ENCODE measurements at regions not wholly inside any gene's neighbourhood (a gene's known extent, or its start where the extent isn't known, plus 50 kb on each side); places are given as distances from the start of the nearest gene placed in this dataset.

GRCh38 chr16:64489449-64489848 is 632.4 kb downstream of the CDH11 start:
- no peak overlapping the region for H4K8ac ChIP-seq (ENCODE audit: low read depth, low read length)
- no peaks in the 10 kb centered on the region for H3K4me1 ChIP-seq (ENCODE audit: control insufficient read depth in 2 of 2, insufficient read depth in 1 of 2, low read depth in 1 of 2, low read length in 2 of 2)
- H2BK5ac ChIP-seq (ENCODE audit: low read length), result no peak overlapping the region
- H2BK12ac ChIP-seq (ENCODE audit: low read length), result no peak overlapping the region
- no peak overlapping the region for H3K4me3 ChIP-seq (ENCODE audit: low read length in 2 of 2)
- no peak for DNase-seq (ENCODE audit: low spot score)
- no peak overlapping the region for H3K4me2 ChIP-seq (ENCODE audit: insufficient read depth, low read length, poor library complexity, severe bottlenecking)
- no CpG with 5 or more reads among the region's 1 CpG for WGBS, 2 donors (ENCODE audit: extremely low coverage in 2 of 2, insufficient read length in 2 of 2, insufficient replicate concordance in 1 of 2)
- no peak overlapping the region for H2BK120ac ChIP-seq (ENCODE audit: low read depth, low read length)
- no peaks in the 10 kb centered on the region for H3K36me3 ChIP-seq (replicated peaks in 1 of 2; ENCODE audit: control insufficient read depth in 2 of 2, insufficient read depth in 2 of 2, low read length in 2 of 2)
- no peak overlapping the region for H3K23ac ChIP-seq (ENCODE audit: low read depth, low read length, poor library complexity)
- H3K18ac ChIP-seq (ENCODE audit: low read length), result no peak overlapping the region
- no peak overlapping the region for H3K14ac ChIP-seq (ENCODE audit: low read length)
- H2BK15ac ChIP-seq (ENCODE audit: low read length), result no peak overlapping the region
- H3K79me1 ChIP-seq (ENCODE audit: low read depth, low read length), result no peaks in the 10 kb centered on the region
- H3K9me3 ChIP-seq (replicated peaks in 1 of 2; ENCODE audit: control insufficient read depth in 2 of 2, insufficient read depth in 1 of 2, low read depth in 1 of 2, low read length in 2 of 2), result no peaks in the 10 kb centered on the region
- H3K27ac ChIP-seq (replicated peaks; ENCODE audit: low read length), result no peak overlapping the region
- no peak overlapping the region for H2AFZ ChIP-seq (ENCODE audit: low read length)
- no peak overlapping the region for H2AK5ac ChIP-seq (ENCODE audit: low read depth, low read length)
- H4K91ac ChIP-seq (ENCODE audit: low read depth, low read length, poor library complexity), result no peak overlapping the region
- no peak overlapping the region for H3K9ac ChIP-seq (ENCODE audit: low read depth, low read length, poor library complexity)
- H3K27me3 ChIP-seq (ENCODE audit: control insufficient read depth in 3 of 3, insufficient read depth in 3 of 3, low read depth in 1 of 3, low read length in 3 of 3), result no peaks in the 10 kb centered on the region
- no peak overlapping the region for H3K4ac ChIP-seq (ENCODE audit: low read length)

GRCh38 chr16:64486561-64486960 is 635.3 kb downstream of the CDH11 start:
- Histone ChIP-seq H3K14ac (ENCODE audit: low read length) (no peak overlapping the region), H3K23ac (ENCODE audit: low read depth, low read length, poor library complexity) (no peak overlapping the region), H3K79me1 (ENCODE audit: low read depth, low read length) (no peaks in the 10 kb centered on the region), H2BK15ac (ENCODE audit: low read length) (no peak overlapping the region), H2BK5ac (ENCODE audit: low read length) (no peak overlapping the region), H4K91ac (ENCODE audit: low read depth, low read length, poor library complexity) (no peak overlapping the region), H3K4me2 (ENCODE audit: insufficient read depth, low read length, poor library complexity, severe bottlenecking) (no peak overlapping the region), H3K9me3 (replicated peaks in 1 of 2; ENCODE audit: control insufficient read depth in 2 of 2, insufficient read depth in 1 of 2, low read depth in 1 of 2, low read length in 2 of 2) (no peaks in the 10 kb centered on the region), H2AK5ac (ENCODE audit: low read depth, low read length) (no peak overlapping the region), H3K4me1 (ENCODE audit: control insufficient read depth in 2 of 2, insufficient read depth in 1 of 2, low read depth in 1 of 2, low read length in 2 of 2) (peaks cover 0 to 2% of the 10 kb centered on the region in 2 donors), H3K27ac (replicated peaks; ENCODE audit: low read length) (no peak overlapping the region), H4K8ac (ENCODE audit: low read depth, low read length) (no peak overlapping the region), H2AFZ (ENCODE audit: low read length) (no peak overlapping the region), H3K9ac (ENCODE audit: low read depth, low read length, poor library complexity) (no peak overlapping the region), H3K4ac (ENCODE audit: low read length) (no peak overlapping the region), H2BK12ac (ENCODE audit: low read length) (no peak overlapping the region), H3K27me3 (ENCODE audit: control insufficient read depth in 3 of 3, insufficient read depth in 3 of 3, low read depth in 1 of 3, low read length in 3 of 3) (no peaks in the 10 kb centered on the region), H3K18ac (ENCODE audit: low read length) (no peak overlapping the region), H3K4me3 (ENCODE audit: low read length in 2 of 2) (no peak overlapping the region), H2BK120ac (ENCODE audit: low read depth, low read length) (no peak overlapping the region), H3K36me3 (replicated peaks in 1 of 2; ENCODE audit: control insufficient read depth in 2 of 2, insufficient read depth in 2 of 2, low read length in 2 of 2) (no peaks in the 10 kb centered on the region)
- WGBS, 2 donors (ENCODE audit: extremely low coverage in 2 of 2, insufficient read length in 2 of 2, insufficient replicate concordance in 1 of 2), result no CpG with 5 or more reads among the region's 1 CpG
- no peak for DNase-seq (ENCODE audit: low spot score)

GRCh38 chr16:64481497-64481896 is 640.4 kb downstream of the CDH11 start:
- Histone ChIP-seq H3K9ac (ENCODE audit: low read depth, low read length, poor library complexity) (no peak overlapping the region), H3K4me2 (ENCODE audit: insufficient read depth, low read length, poor library complexity, severe bottlenecking) (no peak overlapping the region), H3K4me1 (ENCODE audit: control insufficient read depth in 2 of 2, insufficient read depth in 1 of 2, low read depth in 1 of 2, low read length in 2 of 2) (peaks cover 0 to 2% of the 10 kb centered on the region in 2 donors), H3K18ac (ENCODE audit: low read length) (no peak overlapping the region), H3K9me3 (replicated peaks in 1 of 2; ENCODE audit: control insufficient read depth in 2 of 2, insufficient read depth in 1 of 2, low read depth in 1 of 2, low read length in 2 of 2) (no peaks in the 10 kb centered on the region), H4K8ac (ENCODE audit: low read depth, low read length) (no peak overlapping the region), H3K23ac (ENCODE audit: low read depth, low read length, poor library complexity) (no peak overlapping the region), H2BK5ac (ENCODE audit: low read length) (no peak overlapping the region), H3K4ac (ENCODE audit: low read length) (no peak overlapping the region), H2BK120ac (ENCODE audit: low read depth, low read length) (no peak overlapping the region), H3K36me3 (replicated peaks in 1 of 2; ENCODE audit: control insufficient read depth in 2 of 2, insufficient read depth in 2 of 2, low read length in 2 of 2) (no peaks in the 10 kb centered on the region), H3K79me1 (ENCODE audit: low read depth, low read length) (no peaks in the 10 kb centered on the region), H3K27me3 (ENCODE audit: control insufficient read depth in 3 of 3, insufficient read depth in 3 of 3, low read depth in 1 of 3, low read length in 3 of 3) (no peaks in the 10 kb centered on the region), H3K4me3 (ENCODE audit: low read length in 2 of 2) (no peak overlapping the region), H3K27ac (replicated peaks; ENCODE audit: low read length) (no peak overlapping the region), H3K14ac (ENCODE audit: low read length) (no peak overlapping the region), H2AFZ (ENCODE audit: low read length) (no peak overlapping the region), H2BK12ac (ENCODE audit: low read length) (no peak overlapping the region), H4K91ac (ENCODE audit: low read depth, low read length, poor library complexity) (no peak overlapping the region), H2AK5ac (ENCODE audit: low read depth, low read length) (no peak overlapping the region), H2BK15ac (ENCODE audit: low read length) (no peak overlapping the region)
- no peak for DNase-seq (ENCODE audit: low spot score)
- no CpG with 5 or more reads among the region's 2 CpGs for WGBS, 2 donors (ENCODE audit: extremely low coverage in 2 of 2, insufficient read length in 2 of 2, insufficient replicate concordance in 1 of 2)

- DNase-seq (ENCODE audit: low spot score), result no peak
- Histone ChIP-seq H3K9ac (ENCODE audit: low read depth, low read length, poor library complexity) (no peak overlapping the region), H3K27me3 (ENCODE audit: control insufficient read depth in 3 of 3, insufficient read depth in 3 of 3, low read depth in 1 of 3, low read length in 3 of 3) (no peaks in the 10 kb centered on the region), H3K27ac (replicated peaks; ENCODE audit: low read length) (no peak overlapping the region), H2AFZ (ENCODE audit: low read length) (no peak overlapping the region), H2BK5ac (ENCODE audit: low read length) (no peak overlapping the region), H3K23ac (ENCODE audit: low read depth, low read length, poor library complexity) (no peak overlapping the region), H2BK120ac (ENCODE audit: low read depth, low read length) (no peak overlapping the region), H3K36me3 (replicated peaks in 1 of 2; ENCODE audit: control insufficient read depth in 2 of 2, insufficient read depth in 2 of 2, low read length in 2 of 2) (no peaks in the 10 kb centered on the region), H3K9me3 (replicated peaks in 1 of 2; ENCODE audit: control insufficient read depth in 2 of 2, insufficient read depth in 1 of 2, low read depth in 1 of 2, low read length in 2 of 2) (no peaks in the 10 kb centered on the region), H3K4me3 (ENCODE audit: low read length in 2 of 2) (no peak overlapping the region), H3K4ac (ENCODE audit: low read length) (no peak overlapping the region), H2BK15ac (ENCODE audit: low read length) (no peak overlapping the region), H3K14ac (ENCODE audit: low read length) (no peak overlapping the region), H3K4me1 (ENCODE audit: control insufficient read depth in 2 of 2, insufficient read depth in 1 of 2, low read depth in 1 of 2, low read length in 2 of 2) (peaks cover 0 to 3% of the 10 kb centered on the region in 2 donors), H4K8ac (ENCODE audit: low read depth, low read length) (no peak overlapping the region), H2BK12ac (ENCODE audit: low read length) (no peak overlapping the region), H3K18ac (ENCODE audit: low read length) (no peak overlapping the region), H4K91ac (ENCODE audit: low read depth, low read length, poor library complexity) (no peak overlapping the region), H2AK5ac (ENCODE audit: low read depth, low read length) (no peak overlapping the region), H3K79me1 (ENCODE audit: low read depth, low read length) (no peaks in the 10 kb centered on the region), H3K4me2 (ENCODE audit: insufficient read depth, low read length, poor library complexity, severe bottlenecking) (no peak overlapping the region)
- no CpG with 5 or more reads among the region's 5 CpGs for WGBS, 2 donors (ENCODE audit: extremely low coverage in 2 of 2, insufficient read length in 2 of 2, insufficient replicate concordance in 1 of 2)
Measured at GRCh38 chr16:64478252-64478906, 643.5 kb downstream of the CDH11 start.
